ENCODE measurements at regions not wholly inside any gene's neighbourhood (a gene's known extent, or its start where the extent isn't known, plus 50 kb on each side); places are given as distances from the start of the nearest gene placed in this dataset.

DNA sequence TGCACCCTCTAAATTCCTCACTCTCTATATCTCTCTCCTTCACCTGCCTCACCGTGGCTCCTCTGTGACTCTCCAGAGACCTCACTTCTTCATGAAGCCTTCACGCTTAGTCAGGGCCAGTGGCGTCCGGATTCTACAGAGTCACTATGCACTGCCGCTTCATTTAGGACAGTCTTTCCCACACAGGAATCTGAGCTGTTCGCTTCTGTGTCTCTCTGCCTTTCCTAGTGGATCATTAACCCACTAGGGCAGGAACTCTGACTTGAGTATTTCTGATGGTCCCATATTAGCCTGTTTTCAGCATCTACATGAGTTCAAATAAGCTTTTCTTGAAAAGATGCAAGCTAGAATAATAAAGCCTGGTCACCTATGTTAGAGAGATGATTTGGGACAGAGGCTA lies 180.2 kb upstream of the DOK6 start:
- H3K4me3 ChIP-seq = no peak overlapping the region
- WGBS, 2 donors = 84 to 86% methylated on average over 6 of the region's 6 CpGs
- no peak overlapping the region for H3K9ac ChIP-seq (ENCODE audit: insufficient read depth in 1 of 2, low read length in 2 of 2)

GRCh38 chr18:69222089-69222488 lies 178.6 kb upstream of the DOK6 start:
- 91% methylated on average over 4 of the region's 4 CpGs for WGBS, 2 donors
- TF ChIP-seq CTCF (IDR thresholded peaks at IDR 0.05; ENCODE audit: control extremely low read depth, extremely low read depth) = no peak
- Histone ChIP-seq H3K9me3 (ENCODE audit: control insufficient read depth in 4 of 4, insufficient read depth in 3 of 4, low read length in 3 of 4) (no peaks in the 10 kb centered on the region), H3K27me3 (ENCODE audit: control insufficient read depth in 3 of 3, insufficient read depth in 3 of 3, low read length in 2 of 3) (no peaks in the 10 kb centered on the region), H3K4me1 (ENCODE audit: control insufficient read depth in 5 of 5, insufficient read depth in 5 of 5, low read length in 5 of 5) (no peaks in the 10 kb centered on the region), H3K4me3 (no peak overlapping the region), H3K36me3 (ENCODE audit: control insufficient read depth in 4 of 4, insufficient read depth in 4 of 4, low read length in 4 of 4) (no peaks in the 10 kb centered on the region), H3K9ac (ENCODE audit: insufficient read depth in 1 of 2, low read length in 2 of 2) (no peak overlapping the region), H3K27ac (ENCODE audit: low read depth in 1 of 2, low read length in 1 of 2) (no peak overlapping the region)
- ATAC-seq (ENCODE audit: insufficient read depth, low FRiP score) (no peak), DNase-seq (no peak)

More for the DNA sequence above, 180.2 kb upstream of the DOK6 start:
- DNase-seq (no peak), ATAC-seq (ENCODE audit: insufficient read depth, low FRiP score) (no peak)
- Histone ChIP-seq H3K36me3 (ENCODE audit: control insufficient read depth in 4 of 4, insufficient read depth in 4 of 4, low read length in 4 of 4) (no peaks in the 10 kb centered on the region), H3K27ac (ENCODE audit: low read depth in 1 of 2, low read length in 1 of 2) (no peak overlapping the region), H3K27me3 (ENCODE audit: control insufficient read depth in 3 of 3, insufficient read depth in 3 of 3, low read length in 2 of 3) (no peaks in the 10 kb centered on the region), H3K9me3 (ENCODE audit: control insufficient read depth in 4 of 4, insufficient read depth in 3 of 4, low read length in 3 of 4) (no peaks in the 10 kb centered on the region), H3K4me1 (ENCODE audit: control insufficient read depth in 5 of 5, insufficient read depth in 5 of 5, low read length in 5 of 5) (no peaks in the 10 kb centered on the region)
- no peak for TF ChIP-seq CTCF (IDR thresholded peaks at IDR 0.05; ENCODE audit: control extremely low read depth, extremely low read depth)

GRCh38 chr18:69226971-69227370 lies 173.7 kb upstream of the DOK6 start:
- Histone ChIP-seq H3K36me3 (ENCODE audit: control insufficient read depth in 4 of 4, insufficient read depth in 4 of 4, low read length in 4 of 4) (no peaks in the 10 kb centered on the region), H3K9me3 (ENCODE audit: control insufficient read depth in 4 of 4, insufficient read depth in 3 of 4, low read length in 3 of 4) (no peaks in the 10 kb centered on the region), H3K9ac (ENCODE audit: insufficient read depth in 1 of 2, low read length in 2 of 2) (no peak overlapping the region), H3K4me3 (no peak overlapping the region), H3K27me3 (ENCODE audit: control insufficient read depth in 3 of 3, insufficient read depth in 3 of 3, low read length in 2 of 3) (no peaks in the 10 kb centered on the region), H3K4me1 (ENCODE audit: control insufficient read depth in 5 of 5, insufficient read depth in 5 of 5, low read length in 5 of 5) (no peaks in the 10 kb centered on the region), H3K27ac (ENCODE audit: low read depth in 1 of 2, low read length in 1 of 2) (no peak overlapping the region)
- no peak for DNase-seq
- no peak for ATAC-seq (ENCODE audit: insufficient read depth, low FRiP score)
- no peak for TF ChIP-seq CTCF (IDR thresholded peaks at IDR 0.05; ENCODE audit: control extremely low read depth, extremely low read depth)
- WGBS, 2 donors = 88 to 95% methylated on average over 1 of the region's 1 CpG

DNA sequence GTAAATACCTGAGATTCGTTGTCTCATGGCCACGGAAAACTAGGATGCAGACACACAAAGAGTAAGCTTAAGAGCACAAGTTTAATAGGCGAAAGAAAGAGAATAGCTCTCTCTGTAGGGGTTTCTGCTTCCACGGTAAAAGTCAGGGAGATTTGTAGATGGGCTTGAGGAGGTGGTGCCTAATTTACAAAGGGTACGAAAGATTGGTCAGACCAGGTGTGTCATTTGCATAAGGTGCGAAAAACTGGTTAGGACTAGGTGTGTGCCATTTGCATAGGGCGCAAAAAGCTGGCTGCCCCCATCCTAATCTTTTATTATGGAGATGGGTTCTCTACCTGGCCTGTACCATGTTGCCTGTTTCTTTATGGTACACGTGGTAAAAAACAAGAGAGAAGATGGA lies 170.5 kb upstream of the DOK6 start:
- no peaks in the 10 kb centered on the region for H3K36me3 ChIP-seq (ENCODE audit: control insufficient read depth in 4 of 4, insufficient read depth in 4 of 4, low read length in 4 of 4)
- no peak for TF ChIP-seq CTCF (IDR thresholded peaks at IDR 0.05; ENCODE audit: control extremely low read depth, extremely low read depth)
- H3K27me3 ChIP-seq (ENCODE audit: control insufficient read depth in 3 of 3, insufficient read depth in 3 of 3, low read length in 2 of 3) = no peaks in the 10 kb centered on the region
- 83 to 89% methylated on average over 8 of the region's 8 CpGs for WGBS, 2 donors
- H3K9ac ChIP-seq (ENCODE audit: insufficient read depth in 1 of 2, low read length in 2 of 2) = no peak overlapping the region
- no peak for DNase-seq
- no peak overlapping the region for H3K27ac ChIP-seq (ENCODE audit: low read depth in 1 of 2, low read length in 1 of 2)
- H3K9me3 ChIP-seq (ENCODE audit: control insufficient read depth in 4 of 4, insufficient read depth in 3 of 4, low read length in 3 of 4) = no peaks in the 10 kb centered on the region
- H3K4me1 ChIP-seq (ENCODE audit: control insufficient read depth in 5 of 5, insufficient read depth in 5 of 5, low read length in 5 of 5) = peaks cover 0 to 4% (median 0%) of the 10 kb centered on the region in 5 donors
- no peak overlapping the region for H3K4me3 ChIP-seq
- no peak for ATAC-seq (ENCODE audit: insufficient read depth, low FRiP score)

Measured in lung (tissue), 11 donors.